ENCODE measurements at regions not wholly inside any gene's neighbourhood (a gene's known extent, or its start where the extent isn't known, plus 50 kb on each side); places are given as distances from the start of the nearest gene placed in this dataset.

- DNase-seq (ENCODE audit: extremely low read depth, low read depth): no peak
- no peak for TF ChIP-seq CTCF (IDR thresholded peaks at IDR 0.05; ENCODE audit: low read depth, low read length, missing control alignments)
- H3K4me3 ChIP-seq (replicated peaks; ENCODE audit: low read depth, low read length): no peak overlapping the region
These were observed 480.3 kb upstream of the ALCAM start for GRCh38 chr3:104886220-104886995.

GRCh38 chr3:104887069-104887468, 479.6 kb upstream of the ALCAM start:
- H3K4me3 ChIP-seq (replicated peaks; ENCODE audit: low read depth, low read length): no peak overlapping the region
- TF ChIP-seq CTCF (IDR thresholded peaks at IDR 0.05; ENCODE audit: low read depth, low read length, missing control alignments): no peak
- DNase-seq (ENCODE audit: extremely low read depth, low read depth): no peak

- no peak for DNase-seq (ENCODE audit: extremely low read depth, low read depth)
- no peak overlapping the region for H3K4me3 ChIP-seq (replicated peaks; ENCODE audit: low read depth, low read length)
- no peak for TF ChIP-seq CTCF (IDR thresholded peaks at IDR 0.05; ENCODE audit: low read depth, low read length, missing control alignments)
These were observed 479.1 kb upstream of the ALCAM start for GRCh38 chr3:104887619-104888018.

- TF ChIP-seq CTCF (IDR thresholded peaks at IDR 0.05; ENCODE audit: low read depth, low read length, missing control alignments): no peak
- H3K4me3 ChIP-seq (replicated peaks; ENCODE audit: low read depth, low read length): no peak overlapping the region
- no peak for DNase-seq (ENCODE audit: extremely low read depth, low read depth)
These were observed 474.7 kb upstream of the ALCAM start for GRCh38 chr3:104892044-104892443.

GRCh38 chr3:104896624-104897023, 470.1 kb upstream of the ALCAM start:
- TF ChIP-seq CTCF (IDR thresholded peaks at IDR 0.05; ENCODE audit: low read depth, low read length, missing control alignments): no peak
- DNase-seq (ENCODE audit: extremely low read depth, low read depth): no peak
- H3K4me3 ChIP-seq (replicated peaks; ENCODE audit: low read depth, low read length): no peak overlapping the region

GRCh38 chr3:104901396-104901795, 465.3 kb upstream of the ALCAM start:
- TF ChIP-seq CTCF (IDR thresholded peaks at IDR 0.05; ENCODE audit: low read depth, low read length, missing control alignments): no peak
- DNase-seq (ENCODE audit: extremely low read depth, low read depth): no peak
- H3K4me3 ChIP-seq (replicated peaks; ENCODE audit: low read depth, low read length): no peak overlapping the region

- H3K4me3 ChIP-seq (replicated peaks; ENCODE audit: low read depth, low read length): no peak overlapping the region
- DNase-seq (ENCODE audit: extremely low read depth, low read depth): no peak
- no peak for TF ChIP-seq CTCF (IDR thresholded peaks at IDR 0.05; ENCODE audit: low read depth, low read length, missing control alignments)
These were observed 463.6 kb upstream of the ALCAM start for GRCh38 chr3:104903064-104903463.

Data from HFF-Myc (cell line).